Right renal cortex interstitium (tissue), 3 donors: ENCODE measurements at regions not wholly inside any gene's neighbourhood (a gene's known extent, or its start where the extent isn't known, plus 50 kb on each side); places are given as distances from the start of the nearest gene placed in this dataset.

Experiments used
- DNase-seq, 3 donors: peaks; one replicate each; pipeline ENCODE4 v3.0.0-alpha.2; 2013; ENCODE audit warnings: low read depth in 3 of 3, low spot score in 2 of 3

GRCh38 chr2:23121968-23122648, 262.9 kb upstream of the KLHL29 start:
- DNase-seq = no peak

GRCh38 chr2:23122681-23123215, 262.2 kb upstream of the KLHL29 start:
- no peak for DNase-seq

- DNase-seq = no peak
Measured at GRCh38 chr2:23123686-23124085, 261.3 kb upstream of the KLHL29 start.

DNA sequence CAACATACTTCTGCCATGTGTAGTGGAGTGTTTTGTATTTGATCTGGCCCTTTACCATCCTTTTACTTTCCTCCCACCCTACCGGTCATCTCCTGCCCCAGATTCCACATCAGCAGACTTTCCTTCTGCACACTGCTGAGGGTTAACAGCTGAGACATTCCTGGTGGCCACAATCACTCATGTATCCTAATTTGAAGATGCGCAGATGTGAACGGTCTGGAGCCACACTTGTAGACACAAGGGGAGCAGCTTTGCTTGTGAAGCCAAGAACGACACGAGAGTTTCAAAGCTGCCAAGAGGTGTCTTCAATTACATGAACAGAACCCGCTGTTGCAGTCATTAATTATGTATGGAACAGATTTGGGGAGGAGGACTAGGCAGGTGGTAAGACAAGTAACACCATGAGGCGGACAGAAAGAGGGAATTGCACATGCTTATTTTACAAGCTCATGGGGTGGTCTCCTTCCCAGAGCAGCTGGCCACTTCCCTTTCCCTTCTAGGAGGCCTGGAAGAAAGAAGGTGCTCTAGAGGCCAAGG, 260.7 kb upstream of the KLHL29 start:
- DNase-seq = no peak

GRCh38 chr2:23127465-23127864, 257.5 kb upstream of the KLHL29 start:
- no peak for DNase-seq

DNA sequence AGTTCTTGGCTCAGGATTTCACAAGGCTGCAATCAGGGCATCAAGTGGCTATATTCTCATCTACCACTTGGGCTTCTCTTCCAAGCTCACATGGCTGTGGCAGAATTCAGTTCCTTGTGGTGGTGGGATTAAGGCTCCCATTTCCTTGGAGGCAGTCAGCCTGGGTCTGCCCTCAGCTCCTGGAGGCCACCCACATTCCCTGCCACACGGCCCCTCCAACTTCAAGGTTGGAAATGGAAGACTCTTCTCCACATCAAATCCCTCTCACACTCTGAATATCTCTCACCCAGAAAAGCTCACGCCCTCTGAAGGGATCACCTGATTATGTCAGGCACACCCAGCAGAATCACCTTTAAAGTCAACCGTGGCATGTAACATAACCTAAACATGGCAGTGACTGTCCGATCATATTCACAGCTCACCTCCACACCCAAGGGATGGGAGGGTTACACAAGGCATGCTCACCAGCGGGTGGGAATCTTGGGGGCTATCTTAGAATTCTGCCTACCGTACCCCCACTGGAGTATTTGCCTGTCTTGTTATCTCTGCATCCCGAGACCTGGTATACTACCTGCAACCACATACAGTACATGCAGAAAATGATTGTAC, 256.2 kb upstream of the KLHL29 start:
- DNase-seq = no peak

DNA sequence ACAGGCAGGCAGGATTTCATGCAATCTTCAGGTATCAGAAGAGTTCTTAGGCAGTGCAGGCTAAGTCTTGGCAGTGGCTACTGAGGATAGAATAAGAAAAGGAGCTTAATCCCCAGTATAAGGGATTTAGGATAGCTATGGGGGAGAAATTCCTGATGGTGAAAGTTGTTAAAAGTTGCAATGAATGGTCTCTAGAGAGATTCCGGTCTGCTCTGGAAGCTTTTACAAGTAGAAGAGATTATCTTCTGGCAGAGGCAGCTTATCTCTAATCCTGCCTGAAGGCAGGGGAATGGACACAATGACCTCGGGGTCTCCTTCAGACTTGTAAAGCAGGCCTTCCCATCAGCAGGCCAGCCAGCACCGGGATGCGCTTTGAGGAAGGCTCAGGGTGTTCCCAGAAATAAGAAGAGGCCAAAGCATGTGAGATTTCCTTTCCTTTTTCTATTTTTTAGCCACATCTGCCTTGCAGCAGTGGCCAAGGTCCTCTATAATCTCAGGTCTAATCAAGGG, 253.9 kb upstream of the KLHL29 start:
- DNase-seq = no peak

GRCh38 chr2:23132000-23132399, 253.0 kb upstream of the KLHL29 start:
- no peak for DNase-seq

- DNase-seq = no peak
Measured at GRCh38 chr2:23132823-23133595, 252.0 kb upstream of the KLHL29 start.

DNA sequence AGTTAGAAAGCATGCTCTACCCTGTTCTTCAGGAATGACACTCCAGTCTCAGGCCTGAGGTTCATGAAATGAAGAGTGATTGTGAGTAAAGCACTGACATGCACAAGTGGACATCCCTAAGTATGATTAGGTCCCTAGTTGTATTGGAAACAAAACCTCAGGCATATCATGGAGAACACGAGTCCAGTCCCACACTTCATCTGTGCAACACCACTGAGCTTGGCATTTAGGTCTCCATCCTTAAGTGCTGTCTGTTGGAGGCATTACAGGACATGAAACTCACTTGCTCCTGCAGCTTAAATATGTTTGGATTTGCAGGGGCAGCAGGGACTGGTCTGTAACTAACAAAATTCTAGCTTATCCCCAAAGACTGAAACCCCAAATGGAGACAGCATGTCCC, 250.3 kb upstream of the KLHL29 start:
- no peak for DNase-seq

DNA sequence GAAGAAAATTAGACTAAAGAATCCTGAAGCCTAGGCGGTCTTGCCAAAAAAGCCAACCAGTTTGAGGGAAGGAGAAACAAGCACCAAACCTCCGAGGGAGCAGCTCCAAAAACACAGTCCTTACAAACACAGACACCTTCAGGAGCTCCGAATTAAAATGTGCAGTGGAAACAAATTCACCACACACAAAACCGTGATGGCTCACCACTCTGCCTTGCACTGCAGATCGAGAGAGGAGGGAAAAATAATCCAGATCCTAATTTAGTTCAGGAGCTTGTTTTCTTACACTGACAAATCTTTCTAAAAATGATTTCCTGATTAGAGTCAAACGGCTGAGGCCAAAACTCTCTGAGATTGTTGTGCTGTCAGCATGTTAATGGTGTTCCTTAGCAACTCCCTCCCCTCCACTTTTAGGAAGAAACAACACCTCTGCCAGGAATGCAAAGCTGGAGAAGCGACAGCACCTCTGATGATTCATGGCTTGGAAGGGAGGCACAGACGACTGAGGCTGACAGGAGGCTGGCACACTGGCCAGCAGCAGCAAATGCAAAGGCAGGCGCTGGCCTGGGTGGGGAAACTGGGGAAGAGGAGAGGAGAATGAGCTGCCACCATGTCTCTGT, 249.4 kb upstream of the KLHL29 start:
- no peak for DNase-seq

GRCh38 chr2:23137166-23137565, 247.8 kb upstream of the KLHL29 start:
- no peak for DNase-seq

DNA sequence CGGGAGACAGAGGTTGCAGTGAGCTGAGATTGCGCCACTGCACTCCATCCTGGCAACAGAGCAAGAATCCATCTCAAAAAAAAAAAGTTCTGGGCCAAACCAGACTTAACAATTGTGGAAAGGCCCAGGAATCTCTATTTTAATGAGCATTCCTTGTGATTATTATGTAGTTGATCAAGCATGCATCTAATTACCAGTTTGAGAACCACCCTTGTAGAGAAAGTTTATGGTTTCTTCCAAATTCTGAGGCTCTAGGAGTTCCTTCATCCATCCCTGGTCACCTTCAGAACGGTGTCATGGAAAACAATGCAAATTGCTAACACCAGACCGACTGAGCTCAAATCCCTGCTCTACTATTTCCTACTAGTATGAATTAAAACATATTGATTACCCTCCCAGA, 246.3 kb upstream of the KLHL29 start:
- no peak for DNase-seq

DNA sequence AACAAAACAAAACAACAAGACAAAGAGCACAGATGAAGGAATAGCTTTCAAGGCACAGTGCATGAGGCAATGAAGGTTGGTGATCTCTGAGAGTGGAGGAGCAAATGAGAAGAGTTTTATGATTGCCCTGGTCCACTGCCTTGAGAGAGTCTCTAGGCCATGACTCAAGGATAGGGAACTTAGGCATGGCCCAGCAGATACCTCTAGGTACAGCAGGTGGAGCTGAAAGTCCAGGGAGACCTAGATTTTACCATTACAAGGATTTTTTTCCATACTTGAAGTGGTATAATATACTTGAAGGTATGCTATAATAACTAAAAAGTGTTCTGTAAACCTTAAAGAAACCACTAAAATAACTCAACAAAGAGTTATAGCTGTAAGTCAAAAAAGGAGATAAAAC, 239.5 kb upstream of the KLHL29 start:
- DNase-seq = no peak

- DNase-seq = no peak
Measured at GRCh38 chr2:23146011-23146410, 239.0 kb upstream of the KLHL29 start.

- no peak for DNase-seq
Measured at GRCh38 chr2:23148342-23148741, 236.6 kb upstream of the KLHL29 start.

- no peak for DNase-seq
Measured at GRCh38 chr2:23149777-23150176, 235.2 kb upstream of the KLHL29 start.

- no peak for DNase-seq
Measured at GRCh38 chr2:23153484-23153883, 231.5 kb upstream of the KLHL29 start.

- no peak for DNase-seq
Measured at GRCh38 chr2:23155022-23155421, 230.0 kb upstream of the KLHL29 start.

- DNase-seq = no peak
Measured at GRCh38 chr2:23157812-23158211, 227.2 kb upstream of the KLHL29 start.

GRCh38 chr2:23158306-23158705, 226.7 kb upstream of the KLHL29 start:
- DNase-seq = no peak
